ENCODE measurements at regions not wholly inside any gene's neighbourhood (a gene's known extent, or its start where the extent isn't known, plus 50 kb on each side); places are given as distances from the start of the nearest gene placed in this dataset.
A peak's percentile ranks its signal among the peaks of the same experiment; 100 is the strongest.

GRCh38 chr1:223052931-223053330, 90.1 kb downstream of the TLR5 start:
- no peak overlapping the region for H3K27ac ChIP-seq (ENCODE audit: extremely low read depth, low read depth, low read length)
- no peak overlapping the region for H3K4me3 ChIP-seq (ENCODE audit: low read depth, low read length)
- H3K4me1 ChIP-seq (ENCODE audit: control insufficient read depth, insufficient read depth, low read length) = no peaks in the 10 kb centered on the region
- ChIA-PET POLR2A (no interaction called here), CTCF (interaction anchor here (1.0 kb wide), 1 partner anchor 260 kb away, joined by 3 read pairs; no protein-coding TSS in a partner anchor)
- H3K9me3 ChIP-seq (ENCODE audit: control insufficient read depth, insufficient read depth, low read depth, low read length) = no peaks in the 10 kb centered on the region
- no peaks in the 10 kb centered on the region for H3K36me3 ChIP-seq (ENCODE audit: control insufficient read depth in 2 of 2, insufficient read depth in 1 of 2, low read length in 2 of 2)
- TF ChIP-seq ZNF510 (tag by site-specific recombination; IDR thresholded peaks at IDR 0.05; ENCODE audit: insufficient replicate concordance) (no peak), HOXA7 (CRISPR knock-in tag; IDR thresholded peaks at IDR 0.05; ENCODE audit: borderline replicate concordance) (no peak), ZNF169 (tag by site-specific recombination; IDR thresholded peaks at IDR 0.05) (no peak), ZNF596 (tag by site-specific recombination; IDR thresholded peaks at IDR 0.05) (no peak), ZNF501 (tag by site-specific recombination; IDR thresholded peaks at IDR 0.05) (no peak), ZNF571 (tag by site-specific recombination; IDR thresholded peaks at IDR 0.05) (no peak), ZNF626 (tag by site-specific recombination; IDR thresholded peaks at IDR 0.05) (no peak), ZNF843 (tag by site-specific recombination; IDR thresholded peaks at IDR 0.05) (no peak)

- ChIA-PET POLR2A (no interaction called here), CTCF (interaction anchor here (0.7 kb wide), 1 partner anchor 300 kb away, joined by 4 read pairs; no protein-coding TSS in a partner anchor)
- Histone ChIP-seq H3K36me3 (ENCODE audit: control insufficient read depth in 2 of 2, insufficient read depth in 1 of 2, low read length in 2 of 2) (no peaks in the 10 kb centered on the region), H3K4me3 (ENCODE audit: low read depth, low read length) (no peak overlapping the region), H3K9me3 (ENCODE audit: control insufficient read depth, insufficient read depth, low read depth, low read length) (no peaks in the 10 kb centered on the region), H3K4me1 (ENCODE audit: control insufficient read depth, insufficient read depth, low read length) (no peaks in the 10 kb centered on the region), H3K27ac (ENCODE audit: extremely low read depth, low read depth, low read length) (no peak overlapping the region)
- TF ChIP-seq ZNF654 (tag by site-specific recombination; IDR thresholded peaks at IDR 0.05; ENCODE audit: low read depth) = no peak
- TF ChIP-seq ZEB2 (tag by site-specific recombination; IDR thresholded peaks at IDR 0.05) = no peak
- no peak for TF ChIP-seq ZFHX2 (tag by site-specific recombination; conservative IDR thresholded peaks at IDR 0.05)
- no peak for TF ChIP-seq ZNF501 (tag by site-specific recombination; IDR thresholded peaks at IDR 0.05)
- peak; percentile 92 for TF ChIP-seq ZNF549 (tag by site-specific recombination; IDR thresholded peaks at IDR 0.05)
- no peak for TF ChIP-seq KLF10 (tag by site-specific recombination; IDR thresholded peaks at IDR 0.05)
- no peak for TF ChIP-seq ZNF473 (tag by site-specific recombination; IDR thresholded peaks at IDR 0.05)
These were observed 86.2 kb downstream of the TLR5 start for GRCh38 chr1:223056802-223057201.

- Histone ChIP-seq H3K27ac (ENCODE audit: extremely low read depth, low read depth, low read length) (no peak overlapping the region), H3K9me3 (ENCODE audit: control insufficient read depth, insufficient read depth, low read depth, low read length) (no peaks in the 10 kb centered on the region), H3K4me1 (ENCODE audit: control insufficient read depth, insufficient read depth, low read length) (no peaks in the 10 kb centered on the region), H3K4me3 (ENCODE audit: low read depth, low read length) (no peak overlapping the region), H3K36me3 (ENCODE audit: control insufficient read depth in 2 of 2, insufficient read depth in 1 of 2, low read length in 2 of 2) (no peaks in the 10 kb centered on the region)
- no peak for TF ChIP-seq ZNF518A (tag by site-specific recombination; conservative IDR thresholded peaks at IDR 0.05; ENCODE audit: low read depth)
- POLR2A ChIA-PET = no interaction called here
- CTCF ChIA-PET = interaction anchor here (0.6 to 0.8 kb wide), 3 partner anchors 319 to 615 kb away, joined by 3 to 4 read pairs (median 3); no protein-coding TSS in a partner anchor
These were observed 85.4 kb downstream of the TLR5 start for GRCh38 chr1:223057569-223058093.
